ENCODE measurements at regions not wholly inside any gene's neighbourhood (a gene's known extent, or its start where the extent isn't known, plus 50 kb on each side); places are given as distances from the start of the nearest gene placed in this dataset.

GRCh38 chr13:80658705-80659104, 317.8 kb upstream of the SPRY2 start:
- TF ChIP-seq, protein P1, sequence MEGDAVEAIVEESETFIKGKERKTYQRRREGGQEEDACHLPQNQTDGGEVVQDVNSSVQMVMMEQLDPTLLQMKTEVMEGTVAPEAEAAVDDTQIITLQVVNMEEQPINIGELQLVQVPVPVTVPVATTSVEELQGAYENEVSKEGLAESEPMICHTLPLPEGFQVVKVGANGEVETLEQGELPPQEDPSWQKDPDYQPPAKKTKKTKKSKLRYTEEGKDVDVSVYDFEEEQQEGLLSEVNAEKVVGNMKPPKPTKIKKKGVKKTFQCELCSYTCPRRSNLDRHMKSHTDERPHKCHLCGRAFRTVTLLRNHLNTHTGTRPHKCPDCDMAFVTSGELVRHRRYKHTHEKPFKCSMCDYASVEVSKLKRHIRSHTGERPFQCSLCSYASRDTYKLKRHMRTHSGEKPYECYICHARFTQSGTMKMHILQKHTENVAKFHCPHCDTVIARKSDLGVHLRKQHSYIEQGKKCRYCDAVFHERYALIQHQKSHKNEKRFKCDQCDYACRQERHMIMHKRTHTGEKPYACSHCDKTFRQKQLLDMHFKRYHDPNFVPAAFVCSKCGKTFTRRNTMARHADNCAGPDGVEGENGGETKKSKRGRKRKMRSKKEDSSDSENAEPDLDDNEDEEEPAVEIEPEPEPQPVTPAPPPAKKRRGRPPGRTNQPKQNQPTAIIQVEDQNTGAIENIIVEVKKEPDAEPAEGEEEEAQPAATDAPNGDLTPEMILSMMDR (IDR thresholded peaks at IDR 0.05 in 2 of 3, conservative IDR thresholded peaks at IDR 0.05 in 1 of 3; ENCODE audit: control insufficient read depth in 2 of 3, extremely low read depth in 1 of 3, insufficient read depth in 1 of 3, low read depth in 3 of 3, low read length in 3 of 3) = no peak
- TF ChIP-seq ATF7 (IDR thresholded peaks at IDR 0.05; ENCODE audit: low read depth) = no peak

Measured in GM12878 (cell line).